ENCODE measurements at regions not wholly inside any gene's neighbourhood (a gene's known extent, or its start where the extent isn't known, plus 50 kb on each side); places are given as distances from the start of the nearest gene placed in this dataset.
"Not testable (repeated sequence)": the region's sequence is repeated elsewhere in the genome, so short reads cannot be mapped to it uniquely, and the experiment has no call there.

DNA sequence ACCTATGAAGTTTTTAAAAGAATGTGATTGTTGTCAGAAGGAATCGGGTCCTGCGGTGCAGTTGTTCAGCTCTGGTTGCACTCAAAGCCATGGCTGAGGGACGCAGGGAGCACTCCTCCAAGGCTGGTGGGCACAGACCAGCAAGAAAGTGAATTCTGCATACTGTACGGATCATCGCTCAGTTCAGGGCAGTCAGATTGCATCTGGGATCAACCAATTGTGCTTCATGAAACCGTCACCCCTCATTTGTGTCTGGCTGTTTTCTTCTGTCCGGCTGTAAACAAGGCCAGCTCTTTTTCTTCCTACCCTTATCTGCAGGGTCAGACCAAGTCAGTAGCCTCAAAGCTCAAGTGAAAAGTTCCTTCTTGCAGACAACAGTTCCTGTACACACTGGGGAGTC is 478.3 kb downstream of the TFAP2A start:
- ATAC-seq = no peak
- no peak for DNase-seq

DNA sequence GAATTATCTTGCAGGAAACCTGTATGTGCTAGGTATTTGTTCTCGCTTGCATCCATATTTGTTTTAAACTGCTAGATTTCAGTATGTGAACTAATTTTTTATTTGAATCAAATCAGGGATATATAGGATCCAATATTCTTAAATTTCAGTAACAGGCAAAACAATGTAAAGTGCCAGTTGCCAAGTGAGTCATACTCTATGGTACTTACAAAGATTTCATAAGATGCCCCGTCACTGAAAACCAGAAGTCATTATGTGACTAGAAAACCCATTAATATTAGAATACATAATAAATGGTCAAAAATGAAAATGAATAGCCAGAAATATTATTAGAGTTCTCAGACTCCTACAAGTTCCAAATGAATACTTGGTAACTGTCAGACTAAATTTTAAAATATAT is 481.2 kb downstream of the TFAP2A start:
- no peak for DNase-seq
- ATAC-seq = no peak

DNA sequence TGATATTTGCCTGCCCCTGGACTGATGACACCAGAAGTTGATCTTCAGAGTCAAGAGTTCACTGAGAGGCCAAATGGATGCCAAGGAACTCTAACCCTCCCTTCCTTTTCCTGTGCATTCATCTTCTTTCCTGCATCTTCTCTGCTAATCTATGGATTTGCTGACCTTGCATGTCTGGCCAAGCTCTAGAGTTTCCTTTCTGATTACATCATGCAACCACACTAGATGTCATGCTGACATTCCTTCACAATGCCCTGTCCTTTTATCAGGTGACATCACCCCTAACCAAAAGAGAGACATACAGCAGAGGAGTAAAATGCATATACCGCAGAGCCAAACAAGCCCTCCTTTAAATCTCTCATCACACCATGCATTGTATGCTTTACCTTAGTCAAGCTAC is 487.6 kb downstream of the TFAP2A start:
- no peak for DNase-seq
- no peak for ATAC-seq

DNA sequence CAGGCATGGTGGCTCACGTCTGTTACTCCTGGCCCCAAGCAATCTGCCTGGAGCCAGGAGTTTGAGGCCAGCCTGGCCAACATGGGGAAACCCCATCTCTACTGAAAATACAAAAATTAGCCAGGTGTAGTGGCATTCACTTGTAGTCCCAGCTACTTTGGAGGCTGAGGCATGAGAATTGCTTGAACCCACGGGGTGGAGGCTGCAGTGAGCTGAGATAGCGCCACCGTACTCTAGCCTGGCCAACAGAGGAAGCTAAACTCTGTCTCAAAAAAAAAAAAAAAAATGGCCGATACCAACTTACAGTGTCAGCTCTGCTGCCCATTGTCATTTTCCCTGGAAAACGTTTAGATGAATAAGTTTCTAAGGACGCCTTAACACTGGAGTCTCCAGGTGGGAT is 489.9 kb downstream of the TFAP2A start:
- no peak for DNase-seq
- ATAC-seq = no peak

GRCh38 chr6:9921366-9921765 is 493.5 kb downstream of the TFAP2A start:
- ATAC-seq (no peak), DNase-seq (no peak)

DNA sequence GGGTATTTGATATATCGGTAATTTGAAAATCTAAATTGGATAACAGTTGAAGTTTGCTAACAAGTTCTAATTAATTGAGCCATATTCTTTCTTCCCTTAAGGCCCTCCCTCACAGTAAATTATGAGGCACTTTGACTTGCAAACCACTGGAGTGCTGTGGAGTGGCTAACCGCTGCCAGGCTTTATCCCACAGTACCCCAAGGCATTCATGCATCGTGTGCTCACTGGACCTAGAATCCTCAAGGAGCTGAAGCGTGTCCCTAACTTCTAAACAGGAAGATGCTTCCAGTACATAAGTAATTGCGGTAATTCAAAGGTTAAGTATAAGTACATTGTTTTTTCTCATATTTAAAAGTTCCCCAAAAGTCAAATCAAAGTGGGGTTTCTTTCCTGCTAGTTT is 499.9 kb downstream of the TFAP2A start:
- DNase-seq (no peak), ATAC-seq (no peak)

- ATAC-seq = no peak
- no peak for DNase-seq
These were observed 513.5 kb downstream of the TFAP2A start for GRCh38 chr6:9901376-9901775.

DNA sequence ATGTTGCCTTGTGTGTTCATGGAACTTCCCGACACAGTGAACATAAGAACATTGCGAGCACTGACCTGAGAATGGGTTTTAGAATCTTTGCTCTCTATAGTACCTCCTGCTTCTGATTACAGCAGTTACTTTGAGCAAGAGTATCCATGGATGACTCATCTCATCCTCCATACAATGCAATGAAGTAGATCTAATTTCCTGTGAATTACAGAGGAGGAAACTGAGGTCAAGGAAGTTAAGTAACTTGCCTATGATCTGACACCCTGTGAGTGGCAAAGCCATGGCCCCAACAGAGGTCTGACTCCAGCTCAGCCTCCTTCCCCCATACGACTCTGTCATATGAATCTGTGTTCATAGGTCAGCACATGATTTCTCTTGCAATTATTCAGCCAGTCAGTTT is 518.1 kb downstream of the TFAP2A start:
- ATAC-seq (no peak), DNase-seq (no peak)

GRCh38 chr6:9890893-9891292 is 524.0 kb downstream of the TFAP2A start:
- DNase-seq (no peak), ATAC-seq (no peak)

- ATAC-seq = no peak
- DNase-seq = no peak
These were observed 524.4 kb downstream of the TFAP2A start for GRCh38 chr6:9890469-9890868.

DNA sequence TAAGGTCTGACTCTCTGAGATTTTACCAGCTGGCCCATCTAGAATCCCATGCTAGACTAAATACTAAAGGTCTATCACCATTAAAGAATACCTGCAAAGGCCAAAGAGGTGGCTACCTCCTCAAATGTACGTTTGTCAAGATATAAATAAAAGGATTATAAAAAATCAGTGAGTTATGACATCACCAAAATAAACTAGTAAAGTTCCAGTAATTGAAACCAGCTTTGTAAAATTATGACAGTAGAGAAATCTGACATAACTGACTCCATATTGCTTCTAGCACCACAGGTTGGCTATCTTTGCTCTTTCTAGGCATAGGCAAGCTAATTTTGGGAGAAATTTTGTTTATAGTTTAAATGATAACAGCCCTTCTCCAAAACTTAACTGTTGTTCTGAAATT is 536.3 kb downstream of the TFAP2A start:
- DNase-seq (no peak), ATAC-seq (no peak)

DNA sequence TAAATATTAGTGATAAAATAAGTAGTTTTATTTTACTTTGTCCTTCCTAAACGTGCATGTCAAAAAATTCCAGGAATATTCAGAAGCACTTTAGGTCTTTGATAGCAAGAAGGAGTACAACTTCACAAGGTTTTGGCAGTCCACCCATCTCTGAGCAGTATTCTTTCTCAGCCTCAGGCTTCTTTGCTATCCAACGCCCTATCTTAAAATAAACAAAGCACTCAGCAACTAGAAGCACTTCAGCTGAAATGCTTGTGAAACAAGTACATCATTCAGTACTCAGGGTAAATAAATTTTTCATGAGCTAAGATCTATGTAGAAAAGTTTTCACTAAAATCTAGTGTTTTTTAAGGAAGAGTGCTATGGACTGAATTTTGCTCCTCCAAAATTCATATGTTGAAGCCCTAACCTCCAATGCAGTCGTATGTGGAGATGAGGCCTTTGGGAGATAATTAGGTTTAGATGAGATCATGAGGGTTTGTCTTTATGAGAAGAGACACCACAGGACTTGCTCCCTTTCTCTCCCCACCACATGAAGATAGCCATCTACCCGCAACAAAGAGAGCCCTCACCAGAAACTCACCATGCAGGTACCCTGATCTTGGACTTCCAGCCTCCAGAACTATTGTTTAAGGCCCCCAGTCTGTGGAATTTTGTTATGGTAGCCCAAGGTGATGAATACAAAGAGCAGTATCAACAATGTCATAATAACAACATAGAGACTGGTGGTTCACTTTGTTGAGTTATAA is 539.1 kb downstream of the TFAP2A start:
- ATAC-seq (no peak), DNase-seq (no peak)

DNA sequence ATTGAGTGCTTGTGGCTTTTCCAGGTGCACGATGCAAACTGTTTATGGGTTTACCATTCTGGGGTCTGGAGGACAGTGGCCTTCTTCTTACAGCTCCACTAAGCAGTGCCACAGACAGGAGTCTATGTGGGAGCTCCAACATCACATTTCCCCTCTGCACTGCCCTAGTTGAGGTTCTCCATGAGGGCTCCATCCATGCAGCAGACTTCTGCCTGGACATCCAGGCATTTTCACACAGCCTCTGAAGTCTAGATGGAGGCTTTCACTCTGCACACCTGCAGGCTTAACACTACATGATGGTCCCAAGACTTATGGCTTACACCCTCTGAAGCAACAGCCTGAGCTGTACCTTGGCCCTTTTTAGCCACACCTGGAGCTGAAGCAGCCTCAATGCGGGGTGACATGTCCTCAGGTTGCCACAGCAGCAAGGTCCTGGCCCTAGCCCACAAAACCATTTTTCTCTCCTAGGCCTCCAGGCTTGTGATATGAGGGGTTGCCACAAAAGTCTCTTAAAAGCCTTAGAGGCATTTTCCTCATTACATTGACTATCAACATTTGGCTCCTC is 552.2 kb downstream of the TFAP2A start:
- ATAC-seq (no peak), DNase-seq (no peak)

DNA sequence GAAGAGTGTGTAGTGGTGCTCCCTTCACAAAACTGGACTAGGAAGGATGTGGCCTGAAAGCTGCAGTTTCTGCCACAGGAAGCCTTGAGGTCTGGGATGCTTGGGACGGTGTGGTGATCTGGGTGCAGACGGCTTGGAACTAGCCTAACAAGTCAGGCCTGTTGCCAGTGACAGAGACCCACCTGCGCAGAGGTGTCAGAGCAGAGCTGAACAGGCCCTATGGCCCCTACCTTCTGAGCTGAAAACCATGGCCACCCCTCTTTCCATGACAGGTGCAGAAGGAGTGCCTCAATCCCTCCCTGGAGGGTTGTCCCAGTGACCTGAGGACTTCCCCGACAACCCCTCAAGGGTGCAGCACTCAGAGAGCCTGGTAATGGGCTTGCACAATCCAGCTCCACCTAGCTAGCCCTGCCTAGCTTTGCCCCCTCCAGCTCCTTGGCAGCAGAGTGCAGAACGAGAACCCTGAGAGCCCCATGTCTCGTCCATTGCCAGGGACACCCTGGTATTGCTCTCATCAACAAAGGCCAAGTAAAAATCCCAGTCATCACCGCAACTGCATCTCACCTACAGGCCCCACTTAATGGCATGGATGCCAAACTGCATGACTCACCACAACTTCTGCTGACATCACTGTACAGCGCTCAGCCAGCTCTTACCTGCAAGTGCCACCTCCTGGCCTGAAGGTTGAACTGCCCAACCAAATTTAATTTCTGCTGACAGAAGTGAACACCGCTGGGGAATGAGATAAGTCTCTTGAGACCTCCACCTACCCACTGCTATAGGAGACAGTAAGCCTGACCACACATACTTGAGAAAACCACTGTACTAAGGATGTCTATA is 563.1 kb downstream of the TFAP2A start:
- DNase-seq (no peak), ATAC-seq (no peak)

DNA sequence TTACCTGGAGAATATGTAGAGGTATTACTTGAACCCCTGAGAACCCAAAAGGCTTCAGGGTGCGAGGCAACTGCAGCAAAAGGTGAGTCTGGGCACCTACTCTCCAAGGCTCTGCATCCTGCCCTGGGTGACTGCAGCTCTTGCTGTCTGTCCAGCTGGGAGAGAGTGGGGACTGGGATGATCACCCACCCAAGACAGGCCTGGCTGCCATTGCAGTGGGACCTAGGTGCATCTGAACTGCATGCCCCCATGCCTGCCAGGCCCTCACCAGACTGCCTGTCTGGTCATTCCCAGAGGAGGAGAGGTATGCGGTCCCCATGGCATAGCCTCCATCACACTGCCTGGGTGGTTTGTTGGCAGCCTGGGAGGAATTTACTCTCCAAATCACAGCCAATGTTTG is 563.9 kb downstream of the TFAP2A start:
- no peak for ATAC-seq
- DNase-seq = no peak

DNA sequence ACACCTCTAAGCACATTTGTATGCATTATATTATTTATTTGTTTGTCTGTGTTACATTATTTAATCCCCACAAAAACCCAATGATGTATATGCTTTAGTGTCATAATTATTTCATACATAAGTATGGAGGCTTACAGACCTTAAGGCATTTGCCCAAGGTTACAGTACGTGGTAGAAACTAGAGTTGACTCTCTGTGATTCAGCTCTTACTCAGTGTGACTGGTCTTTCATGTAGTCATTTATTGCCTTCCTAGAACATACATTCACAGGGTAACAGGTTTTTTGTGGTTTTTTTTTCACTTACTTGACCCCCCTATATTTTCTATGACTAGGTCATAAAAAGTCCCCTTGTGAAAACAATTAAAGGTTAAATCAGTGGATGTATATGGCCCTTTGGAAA is 566.8 kb downstream of the TFAP2A start:
- DNase-seq (no peak), ATAC-seq (peak; percentile 40)

DNA sequence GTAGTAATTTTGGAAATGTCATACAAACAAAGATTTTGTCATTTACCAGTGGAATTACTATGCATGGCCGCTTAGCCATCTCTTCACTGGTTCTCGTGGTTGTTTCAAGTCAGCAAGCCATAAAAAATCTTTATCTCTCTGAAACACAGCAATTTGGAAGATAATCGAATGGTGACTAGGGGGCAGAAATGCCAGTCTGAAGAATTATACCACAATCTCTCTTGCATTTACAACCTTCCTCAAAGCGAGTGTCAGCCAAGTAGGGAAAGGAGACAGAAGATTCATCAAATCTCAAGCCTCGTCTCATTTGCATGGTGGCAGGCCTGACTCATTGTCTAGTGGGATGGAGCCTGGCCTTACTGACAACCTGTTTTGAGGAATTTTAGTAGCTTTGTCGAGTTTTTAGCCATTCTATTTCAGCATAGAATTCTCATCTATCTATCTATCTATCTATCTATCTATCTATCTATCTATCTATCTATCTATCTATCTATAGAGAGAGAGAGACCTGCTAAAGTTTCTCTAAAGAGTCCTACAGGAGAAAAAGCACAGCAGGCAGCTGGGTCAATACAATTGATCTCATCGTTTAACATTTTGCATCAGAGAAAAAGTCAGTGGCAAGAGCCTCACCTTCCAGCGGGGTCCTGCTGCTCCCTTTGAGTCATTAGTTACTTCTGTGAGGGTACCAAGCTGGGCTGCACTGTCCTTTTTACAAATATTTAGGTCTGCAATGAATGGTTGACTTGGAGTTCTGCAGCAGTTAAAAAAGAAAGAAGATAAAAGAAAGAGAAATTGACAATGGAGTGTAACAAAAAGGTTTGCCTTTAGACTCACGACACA is 572.8 kb downstream of the TFAP2A start:
- DNase-seq (no peak), ATAC-seq (no peak)

DNA sequence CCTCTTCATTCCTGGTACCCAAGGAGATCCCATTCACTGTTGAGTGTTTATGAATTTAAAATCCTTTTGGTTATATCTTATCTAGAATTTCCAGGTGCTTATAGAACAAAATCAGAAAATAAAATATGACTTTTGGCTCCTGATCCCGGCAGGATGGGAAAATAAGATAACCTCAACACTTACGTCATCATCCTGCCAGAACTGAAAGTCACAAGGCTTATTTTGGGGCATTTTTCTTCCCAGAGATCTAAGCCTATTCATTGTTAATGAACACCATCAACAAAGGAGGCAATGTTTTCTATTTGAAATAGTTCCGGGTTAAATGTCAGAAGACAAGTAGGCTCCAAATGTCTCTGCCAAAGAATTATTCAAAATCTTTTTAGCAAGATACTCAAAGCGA is 580.6 kb downstream of the TFAP2A start:
- ATAC-seq = no peak
- no peak for DNase-seq

- ATAC-seq = no peak
- no peak for DNase-seq
These were observed 583.1 kb downstream of the TFAP2A start for GRCh38 chr6:9831783-9832182.

- no peak for DNase-seq
- ATAC-seq = no peak
These were observed 584.1 kb downstream of the TFAP2A start for GRCh38 chr6:9830808-9831207.

- ATAC-seq (no peak), DNase-seq (no peak)
These were observed 589.3 kb downstream of the TFAP2A start for GRCh38 chr6:9825526-9825925.

DNA sequence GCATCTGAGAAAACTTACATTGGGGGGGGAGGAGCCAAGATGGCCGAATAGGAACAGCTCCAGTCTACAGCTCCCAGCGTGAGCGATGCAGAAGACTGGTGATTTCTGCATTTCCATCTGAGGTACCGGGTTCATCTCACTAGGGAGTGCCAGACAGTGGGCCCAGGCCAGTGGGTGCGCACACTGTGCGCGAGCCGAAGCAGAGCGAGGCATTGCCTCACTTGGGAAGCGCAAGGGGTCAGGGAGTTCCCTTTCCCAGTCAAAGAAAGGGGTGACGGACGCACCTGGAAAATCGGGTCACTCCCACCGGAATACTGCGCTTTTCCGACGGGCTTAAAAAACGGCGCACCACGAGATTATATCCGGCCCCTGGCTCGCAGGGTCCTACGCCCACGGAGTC is 604.1 kb downstream of the TFAP2A start:
- not testable (repeated sequence) for ATAC-seq, DNase-seq

GRCh38 chr6:9810286-9810685 is 604.6 kb downstream of the TFAP2A start:
- ATAC-seq (no peak), DNase-seq (no peak)

Measured in stimulated activated naive CD8-positive, alpha-beta T cell treated with anti-CD3 and anti-CD28 coated beads, Interleukin-15, Interleukin-2, amounts not matched to agents 100 U/mL and 50 U/mL, for 24 hours (primary cell).